Stimulated activated naive CD8-positive, alpha-beta T cell treated with anti-CD3 and anti-CD28 coated beads, Interleukin-15, Interleukin-2, amounts not matched to agents 100 ng/mL and 50 ng/mL, for 24 hours (primary cell): ENCODE measurements at regions not wholly inside any gene's neighbourhood (a gene's known extent, or its start where the extent isn't known, plus 50 kb on each side); places are given as distances from the start of the nearest gene placed in this dataset.

ENCODE experiments used
- H3K27ac Mint-ChIP-seq: one replicate; pipeline ENCODE4 v1.8.0; 2021; ENCODE audit warnings: mild to moderate bottlenecking, mixed read lengths
- H3K27me3 Mint-ChIP-seq: one replicate; pipeline ENCODE4 v1.8.0; 2021; ENCODE audit warnings: mixed read lengths
- H3K36me3 Mint-ChIP-seq: one replicate; pipeline ENCODE4 v1.8.0; 2021; ENCODE audit warnings: low read depth, mixed read lengths
- H3K4me1 Mint-ChIP-seq: one replicate; pipeline ENCODE4 v1.8.0; 2021; ENCODE audit warnings: low read depth, mixed read lengths
- H3K4me3 Mint-ChIP-seq: one replicate; pipeline ENCODE4 v1.8.0; 2021; ENCODE audit warnings: mild to moderate bottlenecking, mixed read lengths
- H3K9me3 Mint-ChIP-seq: one replicate; pipeline ENCODE4 v1.8.0; 2021; ENCODE audit warnings: mixed read lengths

- Mint-ChIP-seq H3K27ac (no peak overlapping the region), H3K9me3 (no peaks in the 10 kb centered on the region), H3K4me3 (no peak overlapping the region), H3K27me3 (peaks cover 4% of the 10 kb centered on the region), H3K4me1 (no peaks in the 10 kb centered on the region), H3K36me3 (no peaks in the 10 kb centered on the region)
Observed at GRCh38 chr10:33749067-33749735, 414.7 kb upstream of the NRP1 start.

GRCh38 chr10:33746836-33747268 is 412.4 kb upstream of the NRP1 start:
- Mint-ChIP-seq H3K27me3 (no peaks in the 10 kb centered on the region), H3K27ac (no peak overlapping the region), H3K4me1 (no peaks in the 10 kb centered on the region), H3K4me3 (no peak overlapping the region), H3K9me3 (no peaks in the 10 kb centered on the region), H3K36me3 (no peaks in the 10 kb centered on the region)

- Mint-ChIP-seq H3K4me1 (no peaks in the 10 kb centered on the region), H3K36me3 (no peaks in the 10 kb centered on the region), H3K9me3 (no peaks in the 10 kb centered on the region), H3K27ac (no peak overlapping the region), H3K27me3 (no peaks in the 10 kb centered on the region), H3K4me3 (no peak overlapping the region)
Observed at GRCh38 chr10:33746186-33746585, 411.7 kb upstream of the NRP1 start.

GRCh38 chr10:33743429-33743857 is 409.0 kb upstream of the NRP1 start:
- no peak overlapping the region for H3K4me3 Mint-ChIP-seq
- H3K9me3 Mint-ChIP-seq: no peaks in the 10 kb centered on the region
- no peaks in the 10 kb centered on the region for H3K27me3 Mint-ChIP-seq
- H3K36me3 Mint-ChIP-seq: no peaks in the 10 kb centered on the region
- H3K4me1 Mint-ChIP-seq: no peaks in the 10 kb centered on the region
- no peak overlapping the region for H3K27ac Mint-ChIP-seq

GRCh38 chr10:33739031-33739430 is 404.6 kb upstream of the NRP1 start:
- Mint-ChIP-seq H3K9me3 (no peaks in the 10 kb centered on the region), H3K36me3 (no peaks in the 10 kb centered on the region), H3K27me3 (peaks cover 7% of the 10 kb centered on the region), H3K4me1 (no peaks in the 10 kb centered on the region), H3K27ac (no peak overlapping the region), H3K4me3 (no peak overlapping the region)

- no peak overlapping the region for H3K4me3 Mint-ChIP-seq
- H3K36me3 Mint-ChIP-seq: no peaks in the 10 kb centered on the region
- no peaks in the 10 kb centered on the region for H3K4me1 Mint-ChIP-seq
- H3K27me3 Mint-ChIP-seq: peaks cover 9% of the 10 kb centered on the region
- no peak overlapping the region for H3K27ac Mint-ChIP-seq
- no peaks in the 10 kb centered on the region for H3K9me3 Mint-ChIP-seq
Observed at GRCh38 chr10:33735464-33735923, 401.0 kb upstream of the NRP1 start.

- Mint-ChIP-seq H3K36me3 (no peaks in the 10 kb centered on the region), H3K4me1 (no peaks in the 10 kb centered on the region), H3K9me3 (no peaks in the 10 kb centered on the region), H3K27ac (no peak overlapping the region), H3K4me3 (no peak overlapping the region), H3K27me3 (peaks cover 12% of the 10 kb centered on the region)
Observed at GRCh38 chr10:33734393-33735155, 400.1 kb upstream of the NRP1 start.

GRCh38 chr10:33733058-33733457 is 398.6 kb upstream of the NRP1 start:
- no peaks in the 10 kb centered on the region for H3K9me3 Mint-ChIP-seq
- no peak overlapping the region for H3K4me3 Mint-ChIP-seq
- peaks cover 15% of the 10 kb centered on the region for H3K27me3 Mint-ChIP-seq
- no peaks in the 10 kb centered on the region for H3K36me3 Mint-ChIP-seq
- no peaks in the 10 kb centered on the region for H3K4me1 Mint-ChIP-seq
- no peak overlapping the region for H3K27ac Mint-ChIP-seq

- no peak overlapping the region for H3K4me3 Mint-ChIP-seq
- H3K4me1 Mint-ChIP-seq: no peaks in the 10 kb centered on the region
- H3K36me3 Mint-ChIP-seq: no peaks in the 10 kb centered on the region
- H3K27ac Mint-ChIP-seq: no peak overlapping the region
- no peaks in the 10 kb centered on the region for H3K9me3 Mint-ChIP-seq
- H3K27me3 Mint-ChIP-seq: peaks cover 15% of the 10 kb centered on the region
Observed at GRCh38 chr10:33732161-33732680, 397.8 kb upstream of the NRP1 start.

GRCh38 chr10:33731322-33731721 is 396.9 kb upstream of the NRP1 start:
- no peaks in the 10 kb centered on the region for H3K36me3 Mint-ChIP-seq
- H3K27ac Mint-ChIP-seq: no peak overlapping the region

GRCh38 chr10:33725430-33725829 is 391.0 kb upstream of the NRP1 start:
- Mint-ChIP-seq H3K4me1 (no peaks in the 10 kb centered on the region), H3K4me3 (no peak overlapping the region), H3K9me3 (no peaks in the 10 kb centered on the region), H3K27ac (no peak overlapping the region), H3K36me3 (no peaks in the 10 kb centered on the region), H3K27me3 (peaks cover 5% of the 10 kb centered on the region)

More at GRCh38 chr10:33731322-33731721, 396.9 kb upstream of the NRP1 start:
- Mint-ChIP-seq H3K9me3 (no peaks in the 10 kb centered on the region), H3K4me3 (no peak overlapping the region), H3K4me1 (no peaks in the 10 kb centered on the region), H3K27me3 (peaks cover 15% of the 10 kb centered on the region)

- H3K4me3 Mint-ChIP-seq: no peak overlapping the region
- H3K4me1 Mint-ChIP-seq: no peaks in the 10 kb centered on the region
- no peak overlapping the region for H3K27ac Mint-ChIP-seq
- H3K36me3 Mint-ChIP-seq: no peaks in the 10 kb centered on the region
- no peaks in the 10 kb centered on the region for H3K27me3 Mint-ChIP-seq
- no peaks in the 10 kb centered on the region for H3K9me3 Mint-ChIP-seq
Observed at GRCh38 chr10:33723181-33723580, 388.7 kb upstream of the NRP1 start.

- H3K27ac Mint-ChIP-seq: no peak overlapping the region
- no peaks in the 10 kb centered on the region for H3K27me3 Mint-ChIP-seq
- no peaks in the 10 kb centered on the region for H3K4me1 Mint-ChIP-seq
- H3K4me3 Mint-ChIP-seq: no peak overlapping the region
- no peaks in the 10 kb centered on the region for H3K36me3 Mint-ChIP-seq
- no peaks in the 10 kb centered on the region for H3K9me3 Mint-ChIP-seq
Observed at GRCh38 chr10:33722067-33722466, 387.6 kb upstream of the NRP1 start.

GRCh38 chr10:33721509-33721908 is 387.0 kb upstream of the NRP1 start:
- Mint-ChIP-seq H3K4me1 (no peaks in the 10 kb centered on the region), H3K36me3 (no peaks in the 10 kb centered on the region), H3K27me3 (no peaks in the 10 kb centered on the region), H3K4me3 (no peak overlapping the region), H3K27ac (no peak overlapping the region), H3K9me3 (no peaks in the 10 kb centered on the region)

GRCh38 chr10:33720161-33720560 is 385.7 kb upstream of the NRP1 start:
- no peaks in the 10 kb centered on the region for H3K4me1 Mint-ChIP-seq

More at GRCh38 chr10:33720161-33720560, 385.7 kb upstream of the NRP1 start:
- Mint-ChIP-seq H3K27ac (no peak overlapping the region), H3K36me3 (no peaks in the 10 kb centered on the region), H3K4me3 (no peak overlapping the region), H3K27me3 (peaks cover 10% of the 10 kb centered on the region), H3K9me3 (no peaks in the 10 kb centered on the region)
